DOHH2 (cell line): ENCODE measurements at regions not wholly inside any gene's neighbourhood (a gene's known extent, or its start where the extent isn't known, plus 50 kb on each side); places are given as distances from the start of the nearest gene placed in this dataset.

Experiments
- EZH2phosphoT487 ChIP-seq: fragments of 200-600 bp; sonication (generic); IDR thresholded peaks from 2 replicates; pipeline ENCODE4 v1.6.1; 2017; ENCODE audit warnings: borderline replicate concordance, mild to moderate bottlenecking, antibody characterized with exemption, low read length, moderate library complexity, mixed read lengths
- TF ChIP-seq, protein P1 (sequence below): fragments of 200-600 bp; sonication (generic); IDR thresholded peaks from one replicate; pipeline ENCODE4 v1.5.1; 2014; ENCODE audit warnings: antibody characterized with exemption, mild to moderate bottlenecking, low read depth, low read length; ENCODE audit not compliant: poor library complexity, severe bottlenecking

DNA sequence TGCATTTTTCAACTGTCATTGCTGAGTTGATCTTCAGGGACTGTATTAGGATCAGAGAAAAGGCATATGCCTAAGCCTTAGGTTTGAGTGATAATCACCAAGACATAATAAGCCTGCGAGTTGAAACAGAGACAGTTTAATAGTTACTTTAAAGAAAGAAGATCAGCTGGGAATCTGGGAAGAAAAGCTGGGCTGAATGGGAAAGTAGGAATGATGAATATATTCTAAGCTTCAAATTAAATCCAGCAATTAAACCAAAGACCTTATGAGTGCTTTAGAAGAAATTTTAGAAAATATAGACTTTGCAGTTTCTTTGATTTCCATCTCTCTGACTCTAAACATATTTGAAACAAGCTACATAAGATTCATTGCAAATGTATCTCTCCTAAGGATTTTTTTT lies 222.3 kb downstream of the ENC1 start:
- TF ChIP-seq, protein P1, sequence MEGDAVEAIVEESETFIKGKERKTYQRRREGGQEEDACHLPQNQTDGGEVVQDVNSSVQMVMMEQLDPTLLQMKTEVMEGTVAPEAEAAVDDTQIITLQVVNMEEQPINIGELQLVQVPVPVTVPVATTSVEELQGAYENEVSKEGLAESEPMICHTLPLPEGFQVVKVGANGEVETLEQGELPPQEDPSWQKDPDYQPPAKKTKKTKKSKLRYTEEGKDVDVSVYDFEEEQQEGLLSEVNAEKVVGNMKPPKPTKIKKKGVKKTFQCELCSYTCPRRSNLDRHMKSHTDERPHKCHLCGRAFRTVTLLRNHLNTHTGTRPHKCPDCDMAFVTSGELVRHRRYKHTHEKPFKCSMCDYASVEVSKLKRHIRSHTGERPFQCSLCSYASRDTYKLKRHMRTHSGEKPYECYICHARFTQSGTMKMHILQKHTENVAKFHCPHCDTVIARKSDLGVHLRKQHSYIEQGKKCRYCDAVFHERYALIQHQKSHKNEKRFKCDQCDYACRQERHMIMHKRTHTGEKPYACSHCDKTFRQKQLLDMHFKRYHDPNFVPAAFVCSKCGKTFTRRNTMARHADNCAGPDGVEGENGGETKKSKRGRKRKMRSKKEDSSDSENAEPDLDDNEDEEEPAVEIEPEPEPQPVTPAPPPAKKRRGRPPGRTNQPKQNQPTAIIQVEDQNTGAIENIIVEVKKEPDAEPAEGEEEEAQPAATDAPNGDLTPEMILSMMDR: no peak
- TF ChIP-seq EZH2phosphoT487: no peak
